Activated T-cell treated with anti-CD3 and anti-CD28 coated beads, Interleukin-2, amount 50 U/mL, for 1 hour (primary cell): ENCODE measurements at regions not wholly inside any gene's neighbourhood (a gene's known extent, or its start where the extent isn't known, plus 50 kb on each side); places are given as distances from the start of the nearest gene placed in this dataset.
"Not testable (repeated sequence)": the region's sequence is repeated elsewhere in the genome, so short reads cannot be mapped to it uniquely, and the experiment has no call there.

Experiments
- DNase-seq: peaks from one replicate; pipeline ENCODE4 v3.0.0-alpha.2; 2020

GRCh38 chr9:129428864-129429577, 191.9 kb downstream of the C9orf50 start:
- DNase-seq = no peak

GRCh38 chr9:129427149-129427548, 193.8 kb downstream of the C9orf50 start:
- DNase-seq = no peak

GRCh38 chr9:129423755-129424154, 197.1 kb downstream of the C9orf50 start:
- not testable (repeated sequence) for DNase-seq

DNA sequence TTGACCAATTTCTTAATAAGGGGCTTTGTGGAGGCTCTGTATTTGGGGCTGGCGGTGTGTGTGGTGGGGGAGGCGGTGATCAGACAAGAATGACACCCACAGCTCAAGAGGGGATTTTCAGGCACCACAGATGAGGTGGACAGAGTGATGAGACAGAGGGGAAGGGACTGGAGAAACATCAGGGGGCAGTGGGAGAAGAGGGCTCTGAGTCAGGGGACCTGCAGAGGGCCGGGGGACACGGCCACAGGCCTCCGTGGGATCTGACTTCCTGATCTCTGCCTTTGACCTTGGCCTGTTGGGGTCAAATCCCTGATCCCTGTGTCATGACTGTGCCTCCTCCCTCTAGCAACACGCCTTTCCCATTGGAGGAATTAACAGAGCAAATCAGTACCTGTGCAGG, 197.7 kb downstream of the C9orf50 start:
- DNase-seq = no peak

GRCh38 chr9:129422843-129423192, 198.1 kb downstream of the C9orf50 start:
- no peak for DNase-seq

DNA sequence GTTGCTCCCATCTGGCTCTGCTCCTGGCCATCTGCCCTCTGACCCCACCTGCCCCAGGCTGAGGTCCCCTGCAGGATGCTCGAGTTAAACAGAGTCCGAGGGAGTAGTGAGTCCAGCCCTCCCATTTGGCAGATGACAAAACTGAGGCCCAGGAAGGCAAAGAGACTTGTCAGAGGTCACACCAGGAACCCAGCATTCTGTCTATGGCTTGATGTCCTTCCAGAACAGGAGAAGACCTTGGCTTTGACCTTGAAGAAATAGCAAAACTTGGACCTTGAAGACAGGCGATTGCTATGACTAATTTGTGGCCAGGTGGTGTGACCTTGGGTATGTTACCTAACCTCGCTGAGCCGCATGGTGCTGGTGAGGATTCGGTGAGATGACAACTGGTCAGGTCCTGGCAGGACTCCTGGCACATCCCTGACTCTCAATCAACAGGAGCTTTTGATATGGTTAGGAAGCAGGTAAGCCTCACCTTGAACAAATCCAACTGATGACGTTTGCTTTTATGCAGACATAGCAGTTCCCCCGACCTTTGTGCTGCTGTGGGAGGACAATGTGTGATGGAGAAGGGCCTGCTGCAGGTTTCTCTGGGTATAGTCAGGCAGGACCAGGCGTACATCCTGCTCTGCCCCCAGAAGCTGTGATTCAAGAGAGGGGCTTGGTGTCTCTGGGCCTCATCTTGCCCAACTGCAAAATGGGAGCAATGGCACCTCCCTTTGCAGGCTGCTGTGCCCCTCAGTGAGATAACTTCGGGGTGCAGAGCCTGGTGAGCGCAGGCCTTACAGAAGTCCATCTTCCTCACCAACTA, 198.7 kb downstream of the C9orf50 start:
- no peak for DNase-seq

DNA sequence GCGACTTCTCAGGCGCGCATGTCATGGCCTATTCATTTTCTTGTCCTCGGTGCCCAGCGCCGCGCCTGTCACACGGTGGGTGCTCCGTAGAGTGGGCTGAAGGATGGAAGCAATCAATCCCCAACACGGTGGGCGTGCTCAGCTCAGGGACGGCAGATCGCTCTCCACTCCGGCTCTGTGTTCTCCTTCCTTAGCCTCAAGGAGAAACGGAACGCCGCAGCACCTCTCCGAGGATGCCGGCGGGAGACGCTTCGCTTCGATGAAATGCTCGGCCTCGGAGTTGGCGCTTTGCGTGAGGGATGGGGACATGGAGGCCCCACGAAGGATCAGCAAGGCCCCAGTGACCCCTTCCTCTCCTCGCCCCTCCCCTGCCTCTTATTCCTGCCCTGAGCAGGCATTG, 199.5 kb downstream of the C9orf50 start:
- DNase-seq = no peak

DNA sequence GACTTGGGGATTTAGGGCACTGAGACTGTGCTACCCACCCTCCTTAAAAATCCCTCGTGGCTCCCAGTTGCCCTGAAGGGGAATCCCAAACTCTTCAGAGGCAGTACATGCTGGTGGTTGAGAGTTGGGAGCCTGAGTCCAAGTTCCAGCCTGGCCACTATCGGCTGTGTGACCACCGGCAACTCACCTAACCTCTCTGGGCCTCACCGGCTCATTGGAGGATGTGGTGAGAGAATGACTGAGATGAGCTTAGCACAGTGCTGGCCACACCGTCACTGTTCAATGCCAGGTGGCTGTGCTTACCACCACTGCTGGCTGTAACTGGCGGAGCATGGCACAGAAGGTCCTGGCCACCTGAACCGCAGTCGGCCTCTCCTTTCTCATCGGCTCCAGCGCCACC, 200.2 kb downstream of the C9orf50 start:
- DNase-seq = no peak

DNA sequence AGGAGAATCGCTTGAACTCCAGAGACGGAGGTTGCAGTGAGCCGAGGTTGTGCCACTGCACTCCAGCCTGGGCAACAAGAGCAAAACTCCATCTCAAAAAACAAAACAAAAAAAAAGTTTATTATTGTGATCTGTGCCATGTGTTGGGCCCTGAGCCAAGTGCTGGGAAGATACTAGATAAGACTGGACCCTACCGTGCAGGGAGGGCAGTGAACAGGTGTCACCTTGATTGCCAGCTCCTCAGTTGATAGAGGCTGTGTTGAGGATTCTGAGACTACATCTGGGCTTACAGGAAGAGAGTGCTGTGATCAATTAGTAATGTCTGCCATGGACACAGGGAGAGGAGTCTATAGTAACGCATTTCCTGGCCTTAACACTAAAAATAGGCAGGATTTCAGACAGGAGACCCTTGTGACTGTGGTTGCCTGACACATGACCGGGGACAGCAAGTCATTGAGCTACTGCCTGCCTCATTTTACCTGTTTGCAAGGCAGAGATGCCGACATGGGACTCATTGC, 201.5 kb downstream of the C9orf50 start:
- no peak for DNase-seq

DNA sequence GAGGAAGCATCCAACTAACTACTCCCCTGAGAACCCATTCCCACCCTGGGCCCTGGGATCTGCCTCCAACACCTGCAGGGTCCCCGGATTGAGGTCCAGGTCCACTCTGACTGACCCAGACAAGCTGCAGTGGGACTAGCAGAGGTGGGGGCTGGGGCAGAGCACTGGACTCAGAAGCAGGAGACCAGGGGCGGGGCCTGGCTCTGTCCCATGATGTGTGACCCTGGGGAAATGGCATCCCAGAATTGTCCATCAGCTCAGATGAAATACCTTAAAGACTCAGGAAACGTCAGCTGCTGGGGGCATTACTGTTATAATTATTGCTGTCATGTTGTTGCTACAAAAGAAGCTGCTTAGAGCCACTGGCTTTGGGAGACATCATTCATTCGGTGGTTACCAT, 202.4 kb downstream of the C9orf50 start:
- no peak for DNase-seq

DNA sequence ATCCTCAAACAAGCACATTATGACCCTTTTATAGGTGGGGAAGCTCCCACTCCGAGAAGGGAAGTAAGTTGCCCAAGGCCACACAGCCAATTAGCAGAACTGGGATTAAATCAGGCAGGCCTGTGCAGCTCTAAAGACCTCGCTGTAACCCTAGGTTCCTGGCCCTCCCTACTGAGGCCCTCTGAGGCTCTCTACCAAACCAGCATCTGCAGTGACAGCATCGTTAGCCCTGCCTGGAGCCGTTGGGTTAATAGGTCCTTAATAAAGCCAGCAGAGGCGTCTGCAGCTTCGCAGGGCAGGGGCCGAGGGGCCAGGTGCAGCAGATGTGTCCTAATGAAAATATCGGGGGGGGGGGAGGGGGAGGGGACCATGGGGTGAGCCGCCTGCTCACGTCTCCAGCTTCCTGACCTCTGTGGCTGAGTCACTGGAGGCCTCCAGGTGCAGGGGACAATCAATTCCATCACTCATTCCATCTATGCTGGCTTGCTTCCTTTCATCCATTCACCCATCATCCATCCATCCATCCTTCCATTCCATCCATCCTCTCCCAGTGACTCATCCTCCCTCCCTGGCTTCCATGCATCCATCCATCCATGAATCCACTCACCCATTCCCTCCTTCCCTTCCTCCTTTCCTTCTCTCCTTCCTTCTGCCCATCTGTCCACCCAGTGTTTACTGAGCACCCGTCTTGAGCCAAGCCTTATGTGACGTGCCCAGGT, 203.9 kb downstream of the C9orf50 start:
- DNase-seq = no peak

- no peak for DNase-seq
Measured at GRCh38 chr9:129415942-129416651, 204.8 kb downstream of the C9orf50 start.

GRCh38 chr9:129414993-129415941, 205.6 kb downstream of the C9orf50 start:
- no peak for DNase-seq

GRCh38 chr9:129414377-129414992, 206.4 kb downstream of the C9orf50 start:
- no peak for DNase-seq

- peak; percentile 99 for DNase-seq
Measured at GRCh38 chr9:129413537-129414376, 207.1 kb downstream of the C9orf50 start.

- no peak for DNase-seq
Measured at GRCh38 chr9:129412814-129413536, 207.9 kb downstream of the C9orf50 start.

- not testable (repeated sequence) for DNase-seq
Measured at GRCh38 chr9:129412176-129412813, 208.6 kb downstream of the C9orf50 start.

DNA sequence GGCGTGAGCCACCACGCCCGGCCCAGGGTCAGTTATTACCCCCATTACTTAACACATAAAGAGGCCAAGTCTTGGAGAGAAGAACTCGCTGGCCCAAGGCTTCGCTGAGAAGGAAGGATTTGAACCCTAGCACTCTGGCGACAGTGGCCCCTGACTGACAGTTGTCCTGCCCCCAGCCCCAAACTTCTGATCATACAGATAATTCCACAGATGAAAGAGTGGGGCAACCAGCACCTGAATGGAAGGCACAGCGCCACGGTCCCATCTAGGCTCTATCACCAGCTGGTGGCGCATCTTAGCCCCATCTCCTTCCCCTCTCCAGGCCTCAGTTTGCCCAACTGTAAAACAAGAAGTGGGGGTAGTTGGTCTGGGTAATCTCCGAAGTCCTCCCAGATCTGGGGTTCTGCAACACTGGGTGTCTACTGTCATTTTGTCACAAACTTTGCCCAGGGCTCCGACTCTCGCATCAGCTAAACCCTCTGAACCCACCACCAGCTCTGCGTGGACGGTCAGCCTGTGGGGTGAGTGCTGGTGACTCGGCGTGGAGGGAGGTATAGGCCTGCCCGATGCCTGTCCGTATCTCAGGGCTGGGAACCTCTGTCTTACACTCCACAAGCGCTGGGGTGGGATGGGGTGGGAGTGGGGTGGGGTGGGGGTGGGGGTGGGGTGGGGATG, 209.3 kb downstream of the C9orf50 start:
- DNase-seq = no peak
